Panc1 (cell line): ENCODE measurements at regions not wholly inside any gene's neighbourhood (a gene's known extent, or its start where the extent isn't known, plus 50 kb on each side); places are given as distances from the start of the nearest gene placed in this dataset.

Experiments used
- ATAC-seq: fragments of 200-7000 bp; cut with Tn5 transposase; 2 replicates; pipeline ENCODE4 v1.9.1; 2020; ENCODE audit warnings: mild to moderate bottlenecking, moderate library complexity
- BruUV-seq: library from RNA; stranded (reverse); fragments of 400-500 nt; replicated peaks from 2 replicates; lab custom pipeline; 2021; lab: Mats Ljungman, UMichigan
- CTCF ChIA-PET: fragments of 300-600 bp; sonication (Branson Sonifier 250); formaldehyde crosslinking; loops from one replicate; lab custom pipeline; 2022; ENCODE audit warnings: antibody characterized with exemption; lab: Charles Lee
- POLR2A ChIA-PET: fragments of 300-600 bp; sonication (Branson Sonifier 250); formaldehyde crosslinking; loops from one replicate; lab custom pipeline; 2022; ENCODE audit warnings: antibody characterized with exemption; lab: Charles Lee
- DNase-seq: peaks from one replicate; pipeline ENCODE4 v3.0.0-alpha.2; 2010; ENCODE audit warnings: low read depth, low spot score
- H3K27ac ChIP-seq: 2 replicates; pipeline ENCODE4 v1.5.1; 2011; ENCODE audit warnings: mild to moderate bottlenecking, low read length, inconsistent platforms
- H3K27me3 ChIP-seq: fragments of 200-500 bp; sonication (Bioruptor generic); 2 replicates; pipeline ENCODE4 v1.6.0; 2014; ENCODE audit warnings: low read length, inconsistent platforms; ENCODE audit not compliant: control insufficient read depth, insufficient read depth
- H3K36me3 ChIP-seq: fragments of 200-500 bp; sonication (Bioruptor generic); 2 replicates; pipeline ENCODE4 v1.5.1; 2014; ENCODE audit warnings: inconsistent platforms, mild to moderate bottlenecking, low read length, moderate library complexity; ENCODE audit not compliant: control insufficient read depth, insufficient read depth
- H3K4me1 ChIP-seq: 2 replicates; pipeline ENCODE4 v1.5.1; 2011; ENCODE audit warnings: inconsistent platforms, mild to moderate bottlenecking, low read length, moderate library complexity; ENCODE audit not compliant: control insufficient read depth, insufficient read depth
- H3K4me3 ChIP-seq, 2 experiments: 2 replicates each; pipeline ENCODE4 v1.5.1; 2011 to 2012; ENCODE audit warnings: low read depth in 2 of 2, low read length in 2 of 2, mild to moderate bottlenecking in 2 of 2, inconsistent platforms in 1 of 2, moderate library complexity in 1 of 2
- H3K9me3 ChIP-seq: fragments of 200-500 bp; sonication (Bioruptor generic); 2 replicates; pipeline ENCODE4 v1.5.1; 2014; ENCODE audit warnings: low read depth, mild to moderate bottlenecking, inconsistent platforms, low read length, moderate library complexity; ENCODE audit not compliant: control insufficient read depth, insufficient read depth
- CTCF ChIP-seq: fragments of 450-650 bp; IDR thresholded peaks from 2 replicates; pipeline ENCODE4 v1.5.1; 2017; ENCODE audit warnings: mild to moderate bottlenecking
- POLR2AphosphoS5 ChIP-seq: IDR thresholded peaks from 2 replicates; pipeline ENCODE4 v1.6.1; 2012; ENCODE audit warnings: mild to moderate bottlenecking, low read depth, low read length, moderate library complexity
- SIN3A ChIP-seq: IDR thresholded peaks from 2 replicates; pipeline ENCODE4 v1.6.1; 2012; ENCODE audit warnings: low read depth, mild to moderate bottlenecking, low read length, moderate library complexity, borderline replicate concordance; ENCODE audit not compliant: insufficient read depth
- TCF7L2 ChIP-seq: IDR thresholded peaks from 2 replicates; pipeline ENCODE4 v1.6.1; 2011; ENCODE audit warnings: mild to moderate bottlenecking, low read depth, low read length, inconsistent platforms
- in situ Hi-C: cut with HindIII; loops from 2 replicates; pipeline ENCODE4 v1.10.0; 2016; ENCODE audit warnings: low sequenced_read_pairs, low pct_unique_long_range_greater_than_20kb
- intact Hi-C: fragments of 100-400 bp; cut with micrococcal nuclease; formaldehyde crosslinking; loops from one replicate; pipeline ENCODE4 v1.10.0; 2022; ENCODE audit not compliant: unreplicated experiment
- TF ChIP-seq, protein P1 (sequence below), 2 experiments: IDR thresholded peaks; 2 replicates each; pipeline ENCODE4 v1.6.1; 2011 to 2012; ENCODE audit warnings: low read depth in 2 of 2, control low read depth in 1 of 2, low read length in 1 of 2, mild to moderate bottlenecking in 1 of 2, moderate library complexity in 1 of 2; ENCODE audit not compliant: insufficient read depth in 1 of 2

DNA sequence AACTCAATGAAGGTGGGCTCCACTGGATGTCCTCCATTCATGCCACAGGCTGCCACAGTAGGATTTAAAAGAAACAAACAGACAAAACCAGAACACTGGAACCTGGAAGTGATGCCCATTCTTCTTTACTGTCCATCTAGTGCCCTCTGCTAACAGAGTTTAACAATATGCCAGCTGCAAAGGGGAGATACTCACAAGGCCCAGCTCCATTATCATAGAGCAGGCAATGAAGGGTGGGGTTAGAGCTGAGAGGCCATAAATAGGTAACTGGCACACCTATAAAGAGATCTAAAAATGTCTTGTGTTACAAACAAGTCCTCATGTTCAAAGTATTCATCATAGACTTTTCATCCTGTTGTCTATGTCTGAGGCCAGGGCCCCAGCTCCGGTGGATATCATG lies 75.6 kb downstream of the SOD2 start:
- H3K9me3 ChIP-seq: peaks cover 13% of the 10 kb centered on the region; the same call in 1 of the 2 replicates
- H3K36me3 ChIP-seq: no peaks in the 10 kb centered on the region
- no peaks in the 10 kb centered on the region for H3K27me3 ChIP-seq
- CTCF ChIA-PET: no interaction called here
- H3K4me1 ChIP-seq: no peaks in the 10 kb centered on the region
- POLR2A ChIA-PET: no interaction called here
- no peak overlapping the region for H3K4me3 ChIP-seq
- ATAC-seq (no peak), DNase-seq (no peak)
- TF ChIP-seq, protein P1, sequence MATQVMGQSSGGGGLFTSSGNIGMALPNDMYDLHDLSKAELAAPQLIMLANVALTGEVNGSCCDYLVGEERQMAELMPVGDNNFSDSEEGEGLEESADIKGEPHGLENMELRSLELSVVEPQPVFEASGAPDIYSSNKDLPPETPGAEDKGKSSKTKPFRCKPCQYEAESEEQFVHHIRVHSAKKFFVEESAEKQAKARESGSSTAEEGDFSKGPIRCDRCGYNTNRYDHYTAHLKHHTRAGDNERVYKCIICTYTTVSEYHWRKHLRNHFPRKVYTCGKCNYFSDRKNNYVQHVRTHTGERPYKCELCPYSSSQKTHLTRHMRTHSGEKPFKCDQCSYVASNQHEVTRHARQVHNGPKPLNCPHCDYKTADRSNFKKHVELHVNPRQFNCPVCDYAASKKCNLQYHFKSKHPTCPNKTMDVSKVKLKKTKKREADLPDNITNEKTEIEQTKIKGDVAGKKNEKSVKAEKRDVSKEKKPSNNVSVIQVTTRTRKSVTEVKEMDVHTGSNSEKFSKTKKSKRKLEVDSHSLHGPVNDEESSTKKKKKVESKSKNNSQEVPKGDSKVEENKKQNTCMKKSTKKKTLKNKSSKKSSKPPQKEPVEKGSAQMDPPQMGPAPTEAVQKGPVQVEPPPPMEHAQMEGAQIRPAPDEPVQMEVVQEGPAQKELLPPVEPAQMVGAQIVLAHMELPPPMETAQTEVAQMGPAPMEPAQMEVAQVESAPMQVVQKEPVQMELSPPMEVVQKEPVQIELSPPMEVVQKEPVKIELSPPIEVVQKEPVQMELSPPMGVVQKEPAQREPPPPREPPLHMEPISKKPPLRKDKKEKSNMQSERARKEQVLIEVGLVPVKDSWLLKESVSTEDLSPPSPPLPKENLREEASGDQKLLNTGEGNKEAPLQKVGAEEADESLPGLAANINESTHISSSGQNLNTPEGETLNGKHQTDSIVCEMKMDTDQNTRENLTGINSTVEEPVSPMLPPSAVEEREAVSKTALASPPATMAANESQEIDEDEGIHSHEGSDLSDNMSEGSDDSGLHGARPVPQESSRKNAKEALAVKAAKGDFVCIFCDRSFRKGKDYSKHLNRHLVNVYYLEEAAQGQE (IDR thresholded peaks at IDR 0.05; ENCODE audit: insufficient read depth in 1 of 2, low read depth in 2 of 2, low read length in 1 of 2): no peak
- TF ChIP-seq POLR2AphosphoS5: no peak
- intact Hi-C loops: no loop called here
- BruUV-seq: no TSS peak
- in situ Hi-C loops: no loop called here
- no peak overlapping the region for H3K27ac ChIP-seq

DNA sequence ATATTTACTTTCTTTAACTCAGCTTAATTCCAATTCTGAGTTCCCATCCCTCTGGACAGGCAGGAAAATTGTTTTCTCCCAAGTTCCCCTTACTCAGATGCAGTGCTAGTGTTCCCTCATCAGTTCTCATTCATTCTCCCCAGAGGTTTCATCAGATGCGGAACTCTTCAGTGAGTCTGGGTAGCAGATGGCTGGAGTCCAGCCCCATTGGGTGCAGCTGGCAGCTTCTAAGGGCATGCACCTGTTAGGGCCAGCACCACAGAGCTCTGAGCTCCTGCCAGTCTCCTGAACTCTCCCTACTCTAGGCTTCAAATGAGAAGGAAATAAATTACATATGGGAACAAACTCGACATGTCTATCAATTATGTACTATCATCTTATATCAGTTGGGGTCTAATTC lies 76.6 kb downstream of the SOD2 start:
- no peak for TF ChIP-seq TCF7L2
- no peak for TF ChIP-seq CTCF
- TF ChIP-seq, protein P1 (IDR thresholded peaks at IDR 0.05; ENCODE audit: insufficient read depth in 1 of 2, low read depth in 2 of 2, low read length in 1 of 2): no peak
- TF ChIP-seq POLR2AphosphoS5: no peak
- TF ChIP-seq SIN3A: no peak
- no peak for DNase-seq
- no peak overlapping the region for H3K27ac ChIP-seq
- POLR2A ChIA-PET: no interaction called here
- no peaks in the 10 kb centered on the region for H3K36me3 ChIP-seq
- no peak for ATAC-seq
- no peak overlapping the region for H3K4me3 ChIP-seq
- in situ Hi-C loops (no loop called here), intact Hi-C loops (no loop called here)
- H3K4me1 ChIP-seq: no peaks in the 10 kb centered on the region
- H3K9me3 ChIP-seq: peaks cover 13% of the 10 kb centered on the region; the same call in 1 of the 2 replicates
- H3K27me3 ChIP-seq: no peaks in the 10 kb centered on the region
- no TSS peak for BruUV-seq
- CTCF ChIA-PET: interaction anchor here (0.6 kb wide), 1 partner anchor 16 kb away, joined by 4 read pairs; no protein-coding TSS in a partner anchor
